ENCODE measurements at regions not wholly inside any gene's neighbourhood (a gene's known extent, or its start where the extent isn't known, plus 50 kb on each side); places are given as distances from the start of the nearest gene placed in this dataset.
"Not testable (repeated sequence)": the region's sequence is repeated elsewhere in the genome, so short reads cannot be mapped to it uniquely, and the experiment has no call there.

DNA sequence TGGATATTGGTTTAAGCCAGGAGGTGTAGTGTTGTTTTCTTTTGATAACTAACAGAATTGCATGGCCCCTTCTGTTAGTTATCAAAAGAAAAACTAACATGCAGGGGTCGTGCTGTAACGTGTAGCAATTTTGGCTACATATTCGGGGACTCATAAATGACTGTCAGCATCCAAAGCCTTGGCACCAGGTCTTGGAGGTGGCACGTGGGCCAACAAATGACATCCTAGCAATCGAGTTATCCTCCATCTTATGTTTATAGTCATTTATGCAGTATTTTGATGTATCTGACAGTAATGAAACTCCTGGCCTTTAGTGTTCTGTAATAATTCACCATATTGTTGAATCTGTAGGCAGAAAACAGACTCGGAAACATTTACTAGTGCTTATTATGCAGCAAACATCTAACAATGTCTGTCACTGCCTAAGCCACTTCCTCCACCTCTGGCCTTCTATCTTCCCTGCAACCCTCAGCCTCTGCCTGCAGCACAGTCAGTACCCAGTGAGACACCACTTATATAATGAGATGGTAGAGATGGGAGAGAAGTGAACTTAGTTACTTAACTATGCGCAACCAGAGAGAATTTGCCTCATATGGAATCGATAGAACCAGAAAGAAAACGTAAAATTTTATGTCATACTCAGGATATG is 184.6 kb downstream of the AEBP2 start:
- no peak for TF ChIP-seq POLR2AphosphoS5 (IDR thresholded peaks at IDR 0.05; ENCODE audit: low read depth, low read length)
- TF ChIP-seq TCF7L2 (IDR thresholded peaks at IDR 0.05; ENCODE audit: low read depth, low read length) = no peak
- TF ChIP-seq, protein P1, sequence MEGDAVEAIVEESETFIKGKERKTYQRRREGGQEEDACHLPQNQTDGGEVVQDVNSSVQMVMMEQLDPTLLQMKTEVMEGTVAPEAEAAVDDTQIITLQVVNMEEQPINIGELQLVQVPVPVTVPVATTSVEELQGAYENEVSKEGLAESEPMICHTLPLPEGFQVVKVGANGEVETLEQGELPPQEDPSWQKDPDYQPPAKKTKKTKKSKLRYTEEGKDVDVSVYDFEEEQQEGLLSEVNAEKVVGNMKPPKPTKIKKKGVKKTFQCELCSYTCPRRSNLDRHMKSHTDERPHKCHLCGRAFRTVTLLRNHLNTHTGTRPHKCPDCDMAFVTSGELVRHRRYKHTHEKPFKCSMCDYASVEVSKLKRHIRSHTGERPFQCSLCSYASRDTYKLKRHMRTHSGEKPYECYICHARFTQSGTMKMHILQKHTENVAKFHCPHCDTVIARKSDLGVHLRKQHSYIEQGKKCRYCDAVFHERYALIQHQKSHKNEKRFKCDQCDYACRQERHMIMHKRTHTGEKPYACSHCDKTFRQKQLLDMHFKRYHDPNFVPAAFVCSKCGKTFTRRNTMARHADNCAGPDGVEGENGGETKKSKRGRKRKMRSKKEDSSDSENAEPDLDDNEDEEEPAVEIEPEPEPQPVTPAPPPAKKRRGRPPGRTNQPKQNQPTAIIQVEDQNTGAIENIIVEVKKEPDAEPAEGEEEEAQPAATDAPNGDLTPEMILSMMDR (IDR thresholded peaks at IDR 0.05) = no peak
- TF ChIP-seq, protein P2, sequence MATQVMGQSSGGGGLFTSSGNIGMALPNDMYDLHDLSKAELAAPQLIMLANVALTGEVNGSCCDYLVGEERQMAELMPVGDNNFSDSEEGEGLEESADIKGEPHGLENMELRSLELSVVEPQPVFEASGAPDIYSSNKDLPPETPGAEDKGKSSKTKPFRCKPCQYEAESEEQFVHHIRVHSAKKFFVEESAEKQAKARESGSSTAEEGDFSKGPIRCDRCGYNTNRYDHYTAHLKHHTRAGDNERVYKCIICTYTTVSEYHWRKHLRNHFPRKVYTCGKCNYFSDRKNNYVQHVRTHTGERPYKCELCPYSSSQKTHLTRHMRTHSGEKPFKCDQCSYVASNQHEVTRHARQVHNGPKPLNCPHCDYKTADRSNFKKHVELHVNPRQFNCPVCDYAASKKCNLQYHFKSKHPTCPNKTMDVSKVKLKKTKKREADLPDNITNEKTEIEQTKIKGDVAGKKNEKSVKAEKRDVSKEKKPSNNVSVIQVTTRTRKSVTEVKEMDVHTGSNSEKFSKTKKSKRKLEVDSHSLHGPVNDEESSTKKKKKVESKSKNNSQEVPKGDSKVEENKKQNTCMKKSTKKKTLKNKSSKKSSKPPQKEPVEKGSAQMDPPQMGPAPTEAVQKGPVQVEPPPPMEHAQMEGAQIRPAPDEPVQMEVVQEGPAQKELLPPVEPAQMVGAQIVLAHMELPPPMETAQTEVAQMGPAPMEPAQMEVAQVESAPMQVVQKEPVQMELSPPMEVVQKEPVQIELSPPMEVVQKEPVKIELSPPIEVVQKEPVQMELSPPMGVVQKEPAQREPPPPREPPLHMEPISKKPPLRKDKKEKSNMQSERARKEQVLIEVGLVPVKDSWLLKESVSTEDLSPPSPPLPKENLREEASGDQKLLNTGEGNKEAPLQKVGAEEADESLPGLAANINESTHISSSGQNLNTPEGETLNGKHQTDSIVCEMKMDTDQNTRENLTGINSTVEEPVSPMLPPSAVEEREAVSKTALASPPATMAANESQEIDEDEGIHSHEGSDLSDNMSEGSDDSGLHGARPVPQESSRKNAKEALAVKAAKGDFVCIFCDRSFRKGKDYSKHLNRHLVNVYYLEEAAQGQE (IDR thresholded peaks at IDR 0.05; ENCODE audit: insufficient read depth in 1 of 2, low read depth in 2 of 2, low read length in 1 of 2) = no peak
- H3K27ac ChIP-seq (ENCODE audit: low read length) = no peak overlapping the region
- POLR2A ChIA-PET = no interaction called here
- DNase-seq (ENCODE audit: low read depth, low spot score) (no peak), ATAC-seq (no peak)
- H3K27me3 ChIP-seq (ENCODE audit: control insufficient read depth, insufficient read depth, low read length) = no peaks in the 10 kb centered on the region
- H3K36me3 ChIP-seq (ENCODE audit: control insufficient read depth, insufficient read depth, low read length) = no peaks in the 10 kb centered on the region
- H3K4me3 ChIP-seq (ENCODE audit: low read depth in 2 of 2, low read length in 2 of 2) = no peak overlapping the region
- BruUV-seq (replicated peaks) = no TSS peak
- CTCF ChIA-PET = no interaction called here
- H3K9me3 ChIP-seq (ENCODE audit: control insufficient read depth, insufficient read depth, low read depth, low read length) = no peaks in the 10 kb centered on the region
- intact Hi-C loops (cut with micrococcal nuclease; ENCODE audit: unreplicated experiment) = no loop called here
- H3K4me1 ChIP-seq (ENCODE audit: control insufficient read depth, insufficient read depth, low read length) = no peaks in the 10 kb centered on the region
- in situ Hi-C loops (cut with HindIII; ENCODE audit: low pct_unique_long_range_greater_than_20kb, low sequenced_read_pairs) = no loop called here

DNA sequence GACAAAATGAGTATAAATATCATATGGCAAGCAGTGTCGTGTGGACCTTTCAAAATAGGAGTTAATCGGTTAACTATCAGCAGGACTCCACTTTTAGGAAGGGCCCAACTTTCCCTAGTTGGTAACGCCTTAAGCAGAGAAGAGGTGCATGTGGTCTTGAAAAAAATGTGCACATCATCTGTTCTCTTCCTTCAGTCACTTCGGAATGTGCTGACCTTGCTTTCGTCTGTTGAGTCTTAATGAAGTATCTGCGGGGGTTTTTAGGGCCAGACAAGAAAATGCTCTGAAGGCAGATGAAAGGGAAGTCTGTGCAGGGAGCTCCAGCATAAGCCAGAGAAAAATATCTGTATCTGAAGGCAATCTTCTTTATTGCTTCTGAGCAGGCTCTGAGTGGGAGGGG is 185.2 kb downstream of the AEBP2 start:
- Histone ChIP-seq H3K27me3 (ENCODE audit: control insufficient read depth, insufficient read depth, low read length) (no peaks in the 10 kb centered on the region), H3K4me1 (ENCODE audit: control insufficient read depth, insufficient read depth, low read length) (no peaks in the 10 kb centered on the region), H3K9me3 (ENCODE audit: control insufficient read depth, insufficient read depth, low read depth, low read length) (no peaks in the 10 kb centered on the region), H3K36me3 (ENCODE audit: control insufficient read depth, insufficient read depth, low read length) (no peaks in the 10 kb centered on the region), H3K27ac (ENCODE audit: low read length) (no peak overlapping the region), H3K4me3 (ENCODE audit: low read depth in 2 of 2, low read length in 2 of 2) (no peak overlapping the region)
- DNase-seq (ENCODE audit: low read depth, low spot score) (no peak), ATAC-seq (no peak)
- ChIA-PET POLR2A (no interaction called here), CTCF (no interaction called here)
- intact Hi-C loops (cut with micrococcal nuclease; ENCODE audit: unreplicated experiment) (no loop called here), in situ Hi-C loops (cut with HindIII; ENCODE audit: low pct_unique_long_range_greater_than_20kb, low sequenced_read_pairs) (no loop called here)
- no TSS peak for BruUV-seq (replicated peaks)
- no peak for TF ChIP-seq TCF7L2 (IDR thresholded peaks at IDR 0.05; ENCODE audit: low read depth, low read length)
- TF ChIP-seq SIN3A (IDR thresholded peaks at IDR 0.05; ENCODE audit: borderline replicate concordance, insufficient read depth, low read depth, low read length) = no peak
- TF ChIP-seq, protein P1 (IDR thresholded peaks at IDR 0.05) = no peak
- TF ChIP-seq POLR2AphosphoS5 (IDR thresholded peaks at IDR 0.05; ENCODE audit: low read depth, low read length) = no peak
- TF ChIP-seq, protein P2 (IDR thresholded peaks at IDR 0.05; ENCODE audit: insufficient read depth in 1 of 2, low read depth in 2 of 2, low read length in 1 of 2) = no peak

DNA sequence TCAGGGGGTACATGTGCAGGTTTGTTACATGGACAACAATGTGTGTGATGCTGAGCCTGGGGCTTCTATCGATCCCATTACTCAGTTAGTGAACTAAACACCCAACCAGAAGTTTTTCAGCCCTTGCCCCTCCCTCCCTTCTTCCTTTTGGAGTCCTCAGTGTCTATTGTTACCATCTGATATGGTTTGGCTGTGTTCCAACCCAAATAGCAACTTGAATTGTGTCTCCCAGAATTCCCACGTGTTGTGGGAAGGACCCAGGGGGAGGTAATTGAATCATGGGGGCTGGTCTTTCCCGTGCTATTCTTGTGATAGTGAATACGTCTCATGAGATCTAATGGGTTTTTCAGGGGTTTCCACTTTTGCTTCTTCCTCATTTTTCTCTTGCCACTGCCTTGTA is 186.3 kb downstream of the AEBP2 start:
- BruUV-seq (replicated peaks); in situ Hi-C loops (cut with HindIII; ENCODE audit: low pct_unique_long_range_greater_than_20kb, low sequenced_read_pairs); H3K9me3 ChIP-seq (ENCODE audit: control insufficient read depth, insufficient read depth, low read depth, low read length); ATAC-seq; DNase-seq (ENCODE audit: low read depth, low spot score); H3K27me3 ChIP-seq (ENCODE audit: control insufficient read depth, insufficient read depth, low read length); H3K36me3 ChIP-seq (ENCODE audit: control insufficient read depth, insufficient read depth, low read length); H3K4me1 ChIP-seq (ENCODE audit: control insufficient read depth, insufficient read depth, low read length); intact Hi-C loops (cut with micrococcal nuclease; ENCODE audit: unreplicated experiment); H3K4me3 ChIP-seq (ENCODE audit: low read depth in 2 of 2, low read length in 2 of 2); H3K27ac ChIP-seq (ENCODE audit: low read length); POLR2A ChIA-PET: not testable (repeated sequence)
- CTCF ChIA-PET = interaction anchor here (0.7 kb wide), 1 partner anchor 302 kb away, joined by 4 read pairs; no protein-coding TSS in a partner anchor
